Subcutaneous abdominal adipose tissue (tissue), 5 donors: ENCODE measurements at regions not wholly inside any gene's neighbourhood (a gene's known extent, or its start where the extent isn't known, plus 50 kb on each side); places are given as distances from the start of the nearest gene placed in this dataset.
"Not testable (repeated sequence)": the region's sequence is repeated elsewhere in the genome, so short reads cannot be mapped to it uniquely, and the experiment has no call there.

ENCODE experiments used
- H3K27ac ChIP-seq: one replicate; pipeline ENCODE4 v1.7.0; 2013; ENCODE audit warnings: low read depth, mild to moderate bottlenecking, inconsistent platforms, low read length, moderate library complexity
- H3K27me3 ChIP-seq, 5 donors: one replicate each; pipeline ENCODE4 v1.7.0; 2013; ENCODE audit warnings: low read length in 5 of 5, inconsistent platforms in 1 of 5; ENCODE audit not compliant: control insufficient read depth in 5 of 5, insufficient read depth in 4 of 5
- H3K36me3 ChIP-seq, 5 donors: one replicate each; pipeline ENCODE4 v1.7.0; 2013; ENCODE audit warnings: low read length in 5 of 5; ENCODE audit not compliant: control insufficient read depth in 5 of 5, insufficient read depth in 5 of 5
- H3K4me1 ChIP-seq, 5 donors: one replicate each; pipeline ENCODE4 v1.7.0; 2013; ENCODE audit warnings: low read length in 5 of 5, mild to moderate bottlenecking in 3 of 5, moderate library complexity in 1 of 5; ENCODE audit not compliant: control insufficient read depth in 5 of 5, insufficient read depth in 5 of 5
- H3K4me3 ChIP-seq, 5 donors: one replicate each; pipeline ENCODE4 v1.7.0; 2013; ENCODE audit warnings: low read length in 5 of 5, low read depth in 1 of 5
- H3K9ac ChIP-seq, 5 donors: one replicate each; pipeline ENCODE4 v1.7.0; 2013; ENCODE audit warnings: low read length in 5 of 5, mild to moderate bottlenecking in 4 of 5, moderate library complexity in 3 of 5
- H3K9me3 ChIP-seq, 5 donors: one replicate each; pipeline ENCODE4 v1.7.0; 2013; ENCODE audit warnings: low read length in 5 of 5; ENCODE audit not compliant: control insufficient read depth in 5 of 5
- donor health status: healthy.
- donor health status: healthy.
- donor health status: healthy.
- donor health status: healthy.
- donor health status: healthy.

GRCh38 chr5:117562647-117563046 is 988.0 kb upstream of the SEMA6A start:
- no peaks in the 10 kb centered on the region for H3K4me1 ChIP-seq
- H3K9me3 ChIP-seq = no peaks in the 10 kb centered on the region
- no peak overlapping the region for H3K27ac ChIP-seq
- H3K4me3 ChIP-seq = no peak overlapping the region
- H3K9ac ChIP-seq = no peak overlapping the region
- no peaks in the 10 kb centered on the region for H3K27me3 ChIP-seq
- H3K36me3 ChIP-seq = no peaks in the 10 kb centered on the region

DNA sequence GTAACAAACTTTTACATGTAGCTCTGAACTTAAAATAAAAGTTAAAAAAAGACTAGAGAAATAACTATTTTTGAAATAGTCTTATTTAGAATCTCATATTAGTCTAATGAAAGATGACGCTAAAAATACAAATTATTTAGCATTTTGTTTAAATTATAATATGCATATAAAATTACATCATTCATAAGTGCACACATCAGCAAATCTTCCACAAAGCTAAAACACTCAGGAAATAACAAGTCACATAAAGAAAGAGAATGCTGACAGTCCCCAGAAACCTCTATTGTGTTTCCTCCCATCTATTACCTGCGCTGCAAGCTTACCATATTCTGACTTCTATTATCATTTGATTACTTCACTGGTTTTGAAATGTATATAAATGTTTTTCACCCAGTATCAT is 986.9 kb upstream of the SEMA6A start:
- H3K27ac ChIP-seq = no peak overlapping the region
- H3K9ac ChIP-seq = no peak overlapping the region
- no peaks in the 10 kb centered on the region for H3K9me3 ChIP-seq
- H3K4me1 ChIP-seq = no peaks in the 10 kb centered on the region
- no peaks in the 10 kb centered on the region for H3K36me3 ChIP-seq
- no peaks in the 10 kb centered on the region for H3K27me3 ChIP-seq
- H3K4me3 ChIP-seq = no peak overlapping the region

DNA sequence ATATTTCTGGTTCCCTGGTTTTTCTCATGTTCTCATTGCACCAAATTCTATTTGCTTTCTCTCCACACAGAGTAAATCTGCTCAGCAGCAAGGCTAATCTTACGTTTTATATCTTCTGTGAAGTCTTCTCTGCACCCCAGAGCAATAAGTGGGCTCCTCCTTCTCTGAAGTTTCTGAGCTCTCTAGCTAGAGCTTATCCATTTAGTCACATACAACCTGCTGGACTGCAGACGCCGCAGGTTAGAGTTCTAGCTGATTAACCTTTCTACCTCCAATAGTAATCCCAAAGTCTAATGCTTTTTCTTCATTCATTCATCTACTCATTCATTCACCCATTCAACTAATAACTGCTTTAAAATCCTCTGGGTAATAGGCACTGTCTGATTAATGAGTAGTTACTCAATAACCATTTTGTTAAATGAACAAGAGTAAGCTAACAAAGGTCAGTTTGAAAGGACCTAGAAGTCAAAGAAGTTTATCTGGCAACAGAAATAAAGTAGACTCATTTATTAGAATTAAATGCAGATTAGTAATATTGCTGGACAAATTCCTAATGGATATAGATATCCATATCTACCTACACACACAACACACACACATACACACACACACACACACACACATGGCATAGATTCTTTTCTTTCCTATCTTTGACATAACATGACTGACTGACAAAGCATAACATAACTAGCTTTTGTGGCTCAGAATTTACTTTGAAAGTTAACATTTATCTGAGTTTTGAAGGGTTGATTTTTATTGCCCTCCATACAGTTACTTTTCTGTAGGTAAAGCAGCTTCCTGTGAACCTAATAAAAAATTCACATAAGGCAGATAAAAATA is 984.6 kb upstream of the SEMA6A start:
- H3K27ac ChIP-seq = no peak overlapping the region
- H3K36me3 ChIP-seq = no peaks in the 10 kb centered on the region
- H3K4me1 ChIP-seq = no peaks in the 10 kb centered on the region
- no peak overlapping the region for H3K9ac ChIP-seq
- H3K4me3 ChIP-seq = no peak overlapping the region
- H3K9me3 ChIP-seq = no peaks in the 10 kb centered on the region
- no peaks in the 10 kb centered on the region for H3K27me3 ChIP-seq

GRCh38 chr5:117551236-117551635 is 976.6 kb upstream of the SEMA6A start:
- no peak overlapping the region for H3K4me3 ChIP-seq
- no peaks in the 10 kb centered on the region for H3K27me3 ChIP-seq
- H3K4me1 ChIP-seq = no peaks in the 10 kb centered on the region
- no peak overlapping the region for H3K9ac ChIP-seq
- H3K27ac ChIP-seq = no peak overlapping the region
- H3K9me3 ChIP-seq = no peaks in the 10 kb centered on the region
- no peaks in the 10 kb centered on the region for H3K36me3 ChIP-seq

GRCh38 chr5:117547192-117547591 is 972.6 kb upstream of the SEMA6A start:
- H3K9me3 ChIP-seq = no peaks in the 10 kb centered on the region
- H3K27me3 ChIP-seq = no peaks in the 10 kb centered on the region
- no peak overlapping the region for H3K9ac ChIP-seq
- no peaks in the 10 kb centered on the region for H3K4me1 ChIP-seq
- H3K27ac ChIP-seq = no peak overlapping the region
- no peak overlapping the region for H3K4me3 ChIP-seq
- H3K36me3 ChIP-seq = no peaks in the 10 kb centered on the region

- H3K9ac ChIP-seq = no peak overlapping the region
- H3K27me3 ChIP-seq = no peaks in the 10 kb centered on the region
- no peak overlapping the region for H3K4me3 ChIP-seq
- no peaks in the 10 kb centered on the region for H3K4me1 ChIP-seq
- no peaks in the 10 kb centered on the region for H3K9me3 ChIP-seq
- no peaks in the 10 kb centered on the region for H3K36me3 ChIP-seq
- no peak overlapping the region for H3K27ac ChIP-seq
Observed at GRCh38 chr5:117539692-117540091, 965.1 kb upstream of the SEMA6A start.

DNA sequence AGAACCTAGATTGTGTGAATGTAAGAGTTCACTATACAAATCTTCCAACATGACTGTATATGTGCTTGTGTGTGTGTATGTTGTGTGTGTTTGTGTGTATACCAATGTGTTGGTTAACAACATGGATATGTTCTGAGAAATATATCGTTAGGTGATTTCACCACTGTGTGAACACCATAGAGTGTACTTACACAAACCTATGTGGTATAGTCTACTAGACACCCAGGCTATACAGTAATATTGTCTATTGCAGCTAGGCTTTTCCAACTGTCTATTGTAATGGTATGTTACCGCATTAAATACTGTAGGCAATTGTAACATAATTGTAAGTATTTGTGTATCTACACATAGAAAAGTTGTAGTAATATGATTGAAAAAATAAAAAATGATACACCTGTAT is 959.2 kb upstream of the SEMA6A start:
- Histone ChIP-seq H3K9me3 (no peaks in the 10 kb centered on the region), H3K9ac (no peak overlapping the region), H3K36me3 (no peaks in the 10 kb centered on the region), H3K27ac (no peak overlapping the region), H3K4me1 (no peaks in the 10 kb centered on the region), H3K27me3 (no peaks in the 10 kb centered on the region), H3K4me3 (no peak overlapping the region)

DNA sequence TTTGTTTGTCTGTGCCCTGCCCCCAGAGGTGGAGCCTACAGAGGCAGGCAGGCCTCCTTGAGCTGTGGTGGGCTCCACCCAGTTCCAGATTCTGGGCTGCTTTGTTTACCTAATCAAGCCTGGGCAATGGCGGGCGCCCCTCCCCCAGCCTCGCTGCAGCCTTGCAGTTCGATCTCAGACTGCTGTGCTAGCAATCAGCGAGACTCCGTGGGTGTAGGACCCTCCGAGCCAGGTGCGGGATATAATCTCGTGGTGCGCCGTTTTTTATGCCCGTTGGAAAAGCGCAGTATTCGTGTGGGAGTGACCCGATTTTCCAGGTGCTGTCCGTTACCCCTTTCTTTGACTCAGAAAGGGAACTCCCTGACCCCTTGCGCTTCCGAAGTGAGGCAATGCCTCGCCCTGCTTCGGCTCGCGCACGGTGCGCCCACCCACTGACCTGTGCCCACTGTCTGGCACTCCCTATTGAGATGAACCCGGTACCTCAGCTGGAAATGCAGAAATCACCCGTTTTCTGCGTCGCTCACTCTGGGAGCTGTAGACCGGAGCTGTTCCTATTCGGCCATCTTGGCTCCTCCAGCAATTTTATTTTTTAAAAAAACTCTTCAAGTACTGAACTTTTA is 958.5 kb upstream of the SEMA6A start:
- H3K4me1 ChIP-seq, H3K9me3 ChIP-seq, H3K27ac ChIP-seq, H3K9ac ChIP-seq, H3K4me3 ChIP-seq, H3K36me3 ChIP-seq, H3K27me3 ChIP-seq: not testable (repeated sequence)

DNA sequence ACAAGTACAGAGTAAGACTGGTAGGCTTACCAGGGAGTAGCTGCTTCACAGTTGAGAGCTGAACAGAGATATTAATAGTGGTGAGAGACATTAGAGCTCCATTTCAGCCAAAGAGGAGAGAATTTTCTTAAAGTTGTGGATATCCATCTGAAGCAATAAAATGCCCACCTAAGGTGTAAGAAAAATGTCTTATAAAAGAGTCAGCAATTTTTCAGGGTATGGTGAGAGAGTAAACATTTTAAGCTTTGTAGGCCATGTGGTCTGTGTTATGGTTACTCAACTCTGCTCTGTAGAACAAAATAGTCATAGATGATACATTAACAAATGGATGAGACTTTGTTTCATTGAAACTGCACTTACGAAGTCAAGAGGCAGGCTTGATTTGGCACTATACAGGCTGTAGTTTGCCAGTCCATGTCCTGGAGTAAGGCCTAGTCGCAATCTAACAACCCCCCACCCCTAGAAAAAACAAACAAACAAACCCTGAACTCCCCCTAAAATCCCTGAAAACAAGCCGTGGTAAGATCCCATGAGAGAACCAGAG is 945.4 kb upstream of the SEMA6A start:
- no peaks in the 10 kb centered on the region for H3K27me3 ChIP-seq
- H3K9me3 ChIP-seq = peaks cover 0 to 12% (median 4%) of the 10 kb centered on the region in 5 donors
- H3K9ac ChIP-seq = no peak overlapping the region
- H3K36me3 ChIP-seq = no peaks in the 10 kb centered on the region
- no peaks in the 10 kb centered on the region for H3K4me1 ChIP-seq
- H3K27ac ChIP-seq = no peak overlapping the region
- H3K4me3 ChIP-seq = no peak overlapping the region

- H3K27me3 ChIP-seq = no peaks in the 10 kb centered on the region
- H3K9ac ChIP-seq = no peak overlapping the region
- H3K27ac ChIP-seq = no peak overlapping the region
- peaks cover 0 to 12% (median 0%) of the 10 kb centered on the region in 5 donors for H3K4me1 ChIP-seq
- no peaks in the 10 kb centered on the region for H3K9me3 ChIP-seq
- H3K4me3 ChIP-seq = no peak overlapping the region
- H3K36me3 ChIP-seq = no peaks in the 10 kb centered on the region
Observed at GRCh38 chr5:117504305-117504704, 929.7 kb upstream of the SEMA6A start.
